GM19035 (cell line): ENCODE measurements at regions not wholly inside any gene's neighbourhood (a gene's known extent, or its start where the extent isn't known, plus 50 kb on each side); places are given as distances from the start of the nearest gene placed in this dataset.

ENCODE experiments used
- ATAC-seq: cut with Tn5 transposase; IDR thresholded peaks from one replicate; pipeline ENCODE4 v1.9.1; 2021; ENCODE audit not compliant: unreplicated experiment

DNA sequence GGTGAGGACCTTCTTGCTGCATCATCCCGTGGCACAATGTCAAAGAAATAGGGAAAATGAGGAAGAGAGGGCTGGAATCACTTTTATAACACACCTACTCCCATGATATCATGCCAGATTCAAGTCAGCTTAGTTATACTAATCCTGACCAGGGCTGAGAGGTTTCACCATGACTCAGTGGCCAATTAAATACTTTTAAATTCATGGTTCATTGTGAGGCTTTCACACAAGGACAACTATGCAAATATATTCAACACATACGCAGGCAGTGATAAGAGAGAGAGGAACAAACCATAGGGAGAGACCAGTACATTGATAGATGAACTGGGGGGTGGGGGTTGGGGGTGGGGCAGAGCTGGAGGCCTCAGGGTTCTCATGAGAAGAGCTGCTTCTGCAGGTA is 313.1 kb downstream of the LRFN2 start:
- ATAC-seq = no peak

DNA sequence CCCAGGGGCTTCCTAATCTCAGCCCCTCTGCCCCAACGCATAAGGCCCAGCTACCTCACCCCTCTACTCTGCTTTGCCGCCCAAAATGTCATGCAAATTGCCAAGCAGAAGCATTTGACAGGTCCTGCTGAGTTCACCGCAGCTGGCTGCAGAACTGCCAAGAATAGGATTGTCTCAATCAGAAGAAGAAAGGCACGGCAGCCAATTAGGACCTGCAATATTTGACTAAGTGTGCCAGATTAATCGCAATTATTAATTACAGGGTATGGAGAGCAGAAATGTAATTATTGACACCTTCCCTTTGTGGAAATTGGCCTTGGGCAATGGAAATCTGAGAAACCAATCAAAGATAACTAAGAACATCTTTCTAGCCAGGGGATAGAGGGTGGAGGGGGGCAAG is 318.6 kb downstream of the LRFN2 start:
- no peak for ATAC-seq

DNA sequence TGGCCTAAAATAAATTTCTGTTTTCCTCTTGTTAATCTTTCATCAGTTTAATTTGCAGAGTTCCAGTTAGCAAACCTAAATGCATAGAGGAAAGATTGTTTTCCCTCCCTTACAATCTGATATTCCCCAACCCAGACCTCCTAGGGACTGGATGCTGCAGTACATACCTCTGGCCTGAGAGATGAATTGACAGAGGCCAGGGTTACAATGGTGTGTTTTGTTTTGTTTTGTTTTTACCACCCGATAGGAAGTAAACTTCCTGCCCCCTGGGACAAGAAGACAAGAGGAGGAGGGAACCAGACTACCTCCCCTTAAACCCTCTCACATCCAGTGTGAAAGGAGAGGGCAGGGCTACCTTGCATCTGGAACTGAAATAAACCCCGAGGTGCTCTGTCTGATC is 319.0 kb downstream of the LRFN2 start:
- ATAC-seq = no peak

DNA sequence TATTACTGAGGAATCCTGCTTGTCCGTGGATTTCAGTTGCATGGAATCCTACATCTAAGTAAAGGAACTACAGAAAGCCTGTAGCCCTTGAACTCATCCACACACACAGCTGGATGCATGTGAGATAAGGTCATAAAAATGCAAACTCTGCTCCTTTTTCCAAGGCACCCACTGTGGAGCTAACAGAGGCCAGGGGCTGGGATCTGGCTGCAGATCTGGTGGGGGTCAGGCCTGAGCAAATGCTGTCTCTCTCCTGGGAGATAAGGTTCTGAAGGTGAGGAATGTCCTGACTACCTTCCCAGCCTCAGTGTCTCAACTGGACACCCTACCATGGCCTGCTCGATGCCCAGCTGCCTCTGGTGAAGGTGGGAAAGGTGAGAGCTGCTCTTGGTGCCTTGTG is 321.5 kb downstream of the LRFN2 start:
- no peak for ATAC-seq

DNA sequence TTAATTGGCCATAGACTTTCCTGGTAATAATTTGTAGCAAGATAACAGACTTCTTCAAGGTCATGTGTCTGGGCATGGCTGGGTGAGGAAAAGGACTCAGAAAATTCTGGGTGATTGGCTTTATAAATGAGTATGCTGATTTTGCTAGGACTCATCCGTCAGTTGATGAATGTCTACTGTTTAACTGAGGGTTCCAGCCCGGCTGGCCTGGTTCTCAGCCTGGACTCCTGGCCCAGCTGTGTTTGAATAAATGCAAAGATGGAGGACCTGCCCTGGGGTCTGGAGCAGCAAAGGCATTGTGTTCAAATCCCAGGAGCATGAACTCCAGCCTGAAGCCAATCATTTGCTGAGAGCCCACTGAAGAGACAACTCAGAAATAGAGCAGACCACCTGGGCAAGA is 323.2 kb downstream of the LRFN2 start:
- ATAC-seq = no peak

DNA sequence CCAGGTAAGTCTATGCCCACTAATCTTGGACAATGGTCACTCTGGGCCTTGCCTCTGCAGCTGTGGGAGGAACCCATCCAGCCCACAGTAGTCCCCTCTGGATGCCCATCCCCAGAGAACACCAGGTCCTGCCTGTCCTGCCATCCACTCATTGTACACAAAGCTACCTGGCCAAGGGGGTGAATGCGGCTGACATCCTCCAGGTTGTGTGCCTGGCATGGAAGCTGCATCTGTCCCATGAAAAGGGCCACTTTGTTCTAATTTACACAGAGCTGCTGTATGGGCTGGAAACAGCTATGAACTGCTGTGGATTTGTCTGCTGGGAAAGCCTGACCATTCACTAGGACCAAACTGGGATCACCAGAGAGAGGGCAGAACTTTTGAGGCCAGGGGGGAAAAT is 324.8 kb downstream of the LRFN2 start:
- no peak for ATAC-seq

DNA sequence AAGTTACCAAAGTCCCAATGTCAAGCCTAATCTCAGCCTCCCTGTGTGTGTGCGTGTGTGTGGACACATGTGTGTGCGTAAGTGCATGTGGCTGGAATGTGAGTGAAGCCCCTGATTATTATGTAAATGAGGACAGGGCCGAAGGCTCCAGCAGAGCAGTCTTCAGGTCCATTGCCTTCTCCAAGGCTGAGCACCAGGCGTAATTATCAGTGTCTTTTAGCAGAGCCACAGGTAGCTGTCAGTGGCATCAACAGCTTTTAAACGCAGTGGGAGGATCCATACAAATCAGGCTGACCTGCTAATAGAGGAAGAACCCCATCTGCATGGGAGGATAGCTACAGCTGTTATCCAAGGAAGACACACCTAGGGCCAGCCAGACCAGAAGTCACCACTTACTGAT is 324.3 kb upstream of the MOCS1 start:
- ATAC-seq = no peak

DNA sequence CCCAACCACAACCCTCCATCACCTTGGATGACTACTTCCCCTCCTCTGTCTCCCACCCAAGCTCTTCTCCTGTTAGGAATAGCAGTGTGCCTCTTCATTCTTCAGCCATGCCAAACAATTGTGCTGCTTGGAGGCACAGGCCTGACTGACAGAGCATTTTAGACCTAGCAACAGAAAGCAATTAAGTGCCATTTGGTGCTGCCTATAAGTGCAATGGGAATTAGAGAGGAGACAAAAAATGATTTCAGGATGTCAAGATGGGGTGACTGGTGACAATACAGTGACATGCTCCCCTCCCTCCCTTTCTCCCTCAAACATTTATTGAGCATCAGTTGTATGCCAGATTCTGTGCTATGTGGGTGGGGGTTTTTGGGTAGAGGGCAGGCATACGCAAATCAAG is 322.6 kb upstream of the MOCS1 start:
- no peak for ATAC-seq

DNA sequence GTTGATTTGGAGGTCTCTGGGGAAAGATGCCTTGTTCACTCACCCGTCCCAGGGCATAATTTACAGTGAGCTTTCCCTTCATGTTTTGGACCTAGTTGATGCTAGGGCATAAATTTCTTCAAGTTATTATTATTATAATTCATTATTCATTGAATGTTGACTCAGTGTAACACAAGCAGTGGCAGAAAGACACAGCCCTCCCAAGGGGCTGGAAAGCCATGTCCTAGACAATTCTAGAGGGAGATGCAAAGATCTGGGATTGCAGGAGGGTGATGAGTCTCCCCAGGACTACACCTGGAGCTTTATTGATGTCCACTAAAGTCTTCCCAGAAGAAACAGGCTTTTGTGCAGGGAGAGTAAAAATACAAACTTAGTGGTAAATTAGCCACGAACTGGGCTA is 322.0 kb upstream of the MOCS1 start:
- no peak for ATAC-seq

DNA sequence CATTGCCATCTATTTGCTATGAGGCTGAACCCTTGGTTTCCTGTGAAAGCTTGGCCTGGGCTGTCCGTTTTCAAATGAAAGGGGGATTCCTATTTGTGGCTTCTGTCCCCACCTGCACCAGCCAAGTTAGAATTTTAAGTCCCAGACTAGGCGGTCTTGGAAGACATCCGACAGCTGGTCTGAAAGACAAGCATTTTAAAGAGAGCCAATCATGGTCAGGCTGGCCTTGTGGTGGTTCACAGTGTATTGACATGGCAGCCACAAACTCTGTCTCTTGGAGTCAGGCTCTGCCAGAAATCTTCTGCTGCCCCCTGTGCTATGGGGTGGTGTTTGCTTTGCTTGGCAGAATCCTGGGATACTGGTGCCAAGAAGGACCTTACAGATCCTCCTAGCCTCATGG is 319.2 kb upstream of the MOCS1 start:
- ATAC-seq = no peak

DNA sequence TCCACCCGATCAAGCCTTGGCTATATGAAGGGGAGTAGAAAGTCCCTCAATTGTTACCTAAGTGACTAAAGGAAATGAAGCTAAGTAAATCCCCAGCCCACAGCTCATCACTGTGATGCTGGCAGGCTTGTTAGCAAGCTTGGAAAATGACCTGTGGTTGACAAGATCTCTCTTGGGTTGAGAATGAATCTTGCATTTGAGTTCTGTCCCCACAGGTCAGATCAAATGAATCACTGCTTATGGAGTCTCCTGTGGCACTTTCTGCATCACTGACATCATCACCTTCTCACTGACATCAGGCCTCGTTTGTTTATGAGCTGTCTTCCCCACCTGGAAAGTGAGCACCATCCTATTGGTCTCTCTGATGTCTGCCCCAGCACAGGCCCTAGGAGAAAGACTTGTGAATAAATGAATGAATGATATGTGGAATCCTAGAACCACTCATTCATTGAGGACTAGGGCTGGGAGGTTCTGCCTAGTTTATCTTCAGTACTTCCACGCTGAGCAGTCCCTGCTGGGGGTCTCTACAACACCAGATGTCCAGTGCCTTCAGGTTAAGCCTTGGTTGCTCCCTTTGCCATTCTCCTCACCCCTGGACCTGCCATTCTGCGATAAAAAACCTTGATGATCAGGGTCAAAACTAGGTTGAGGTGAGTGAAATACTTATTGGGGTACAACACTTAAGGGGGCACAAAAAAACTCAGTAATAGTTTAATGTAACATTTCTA is 318.4 kb upstream of the MOCS1 start:
- ATAC-seq = no peak

DNA sequence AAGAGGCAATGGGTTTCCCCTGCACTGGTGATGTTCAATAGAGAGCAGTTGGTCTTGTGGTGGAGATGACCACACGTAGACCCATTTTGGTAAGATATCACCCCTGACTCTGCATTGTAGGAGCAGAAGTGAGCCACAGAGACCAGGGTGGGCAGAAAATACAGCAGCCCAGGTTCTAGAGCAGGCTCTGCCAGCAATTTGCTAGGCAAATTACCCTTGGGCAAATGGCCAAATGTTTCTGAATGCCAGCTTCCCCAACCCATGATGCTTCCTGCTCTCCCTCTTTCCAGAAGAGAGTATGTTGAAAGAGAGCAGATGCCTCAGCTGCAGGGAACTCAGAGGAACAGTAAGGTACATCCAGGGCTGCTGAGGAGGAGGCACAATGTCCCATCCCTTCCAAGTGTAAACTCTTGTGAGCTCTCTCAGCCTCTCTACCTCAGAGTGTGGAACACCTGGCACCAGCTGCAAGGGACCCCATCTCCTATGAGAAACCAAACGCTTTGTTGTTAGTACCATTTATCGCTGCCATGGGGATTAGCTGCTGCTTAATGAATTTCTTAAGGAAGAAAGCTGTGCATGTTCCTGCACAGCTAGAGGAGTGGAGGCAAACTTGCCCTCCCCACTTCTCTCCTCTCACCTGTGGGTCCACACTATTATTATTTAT is 317.5 kb upstream of the MOCS1 start:
- ATAC-seq = no peak

DNA sequence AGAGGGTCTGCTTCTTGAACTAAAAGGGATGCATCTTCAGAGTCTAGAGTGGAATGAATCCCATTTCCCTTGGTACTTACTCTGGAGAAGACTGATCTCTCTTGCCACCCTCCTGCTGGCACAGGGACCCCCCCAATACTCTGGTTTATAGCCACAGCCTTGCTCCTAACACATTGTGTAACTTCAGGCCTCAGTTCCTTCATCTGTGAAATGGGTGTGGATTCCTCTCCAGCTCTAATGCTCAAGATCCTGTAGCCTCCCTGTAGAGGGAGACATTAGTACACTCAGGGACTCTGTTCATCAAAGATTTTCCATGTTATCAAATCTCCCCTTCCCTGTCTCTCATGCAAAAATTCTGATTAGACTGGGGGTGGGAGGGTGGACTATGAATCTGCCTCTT is 315.7 kb upstream of the MOCS1 start:
- ATAC-seq = no peak

DNA sequence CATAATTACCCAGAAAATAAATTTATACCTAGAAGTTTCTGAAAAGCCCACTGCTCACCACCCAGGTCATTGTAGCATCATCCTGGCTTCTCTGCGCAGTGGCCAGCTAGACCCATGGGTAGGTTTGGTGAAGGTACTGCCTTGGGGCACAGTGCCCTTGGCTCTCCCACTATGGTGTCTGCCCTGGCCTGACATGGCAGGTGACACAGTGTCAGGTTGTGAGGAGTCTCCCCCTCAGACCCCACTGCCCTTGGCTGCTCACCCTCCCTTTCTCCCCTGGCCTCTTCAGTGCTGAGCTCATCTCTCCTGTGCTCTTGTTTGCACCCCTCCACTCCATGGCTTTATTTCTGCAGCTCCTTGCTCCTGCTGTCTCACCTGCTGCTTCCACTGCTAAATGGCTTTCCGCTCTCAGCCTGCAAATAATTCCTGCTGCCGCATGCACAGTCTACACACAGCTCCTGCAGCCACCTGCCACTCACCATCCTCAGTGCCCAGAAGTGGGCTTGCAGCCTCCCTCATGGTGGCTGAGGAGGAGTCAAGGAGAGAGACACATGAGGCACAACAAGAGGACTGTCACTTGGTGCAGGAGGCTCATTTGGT is 313.4 kb upstream of the MOCS1 start:
- no peak for ATAC-seq

DNA sequence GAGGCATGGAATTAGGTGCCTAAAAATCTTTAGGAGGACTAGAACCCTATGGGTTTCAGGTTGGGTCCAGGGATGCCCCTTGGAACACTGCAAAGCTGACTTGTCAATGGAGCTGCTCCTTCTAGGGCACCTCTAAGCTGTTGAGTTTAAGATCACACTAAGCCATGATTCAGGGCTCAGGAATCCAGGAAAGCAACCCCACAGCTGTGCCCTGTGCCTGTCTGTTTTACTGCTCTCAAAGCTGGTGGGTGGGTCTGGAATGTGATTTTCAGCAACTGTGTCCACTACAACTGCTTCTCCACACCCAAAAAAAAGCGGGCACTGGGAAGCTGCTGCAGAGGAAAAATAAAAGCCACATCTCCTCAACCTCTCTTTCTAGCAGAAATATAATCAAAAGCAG is 310.4 kb upstream of the MOCS1 start:
- ATAC-seq = no peak

DNA sequence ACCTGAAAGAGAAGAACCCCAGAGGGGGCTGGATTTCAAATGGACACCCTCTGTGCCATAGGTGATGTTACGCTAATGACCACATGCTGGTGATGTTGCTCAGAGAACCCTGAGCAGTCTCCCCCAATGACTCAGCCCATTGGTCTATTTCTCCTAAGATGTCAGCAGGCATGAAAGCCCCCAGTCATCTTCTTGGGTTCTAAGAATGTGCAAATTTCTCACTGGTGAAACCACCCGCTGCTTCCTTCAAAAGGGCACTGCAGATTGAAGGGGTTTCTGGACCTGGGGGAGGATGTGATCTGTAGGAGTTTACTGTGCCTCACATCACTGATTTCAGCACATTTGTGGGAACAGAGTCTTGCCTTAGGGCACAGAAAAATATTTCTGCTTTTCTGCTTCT is 298.4 kb upstream of the MOCS1 start:
- no peak for ATAC-seq

DNA sequence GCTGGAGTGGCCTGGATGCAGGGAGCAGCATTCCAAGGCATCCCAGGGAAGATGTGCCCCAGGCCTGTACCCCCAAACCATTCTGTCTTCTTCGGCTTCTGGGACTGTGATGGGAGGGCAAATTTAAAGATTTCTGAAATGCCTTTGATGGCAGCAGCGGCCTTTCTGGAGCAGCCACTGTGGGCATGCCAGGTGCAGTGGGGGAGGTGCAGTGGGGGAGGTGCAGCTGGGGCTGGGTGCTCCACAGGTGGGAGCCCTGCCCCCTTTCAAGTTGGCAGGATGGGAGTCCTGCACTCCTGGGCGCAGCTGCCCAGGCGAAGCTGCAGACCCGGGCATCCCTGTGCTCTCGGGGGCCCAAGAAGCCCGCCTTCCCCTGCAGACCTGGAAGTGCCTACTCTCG is 293.5 kb upstream of the MOCS1 start:
- ATAC-seq = no peak

DNA sequence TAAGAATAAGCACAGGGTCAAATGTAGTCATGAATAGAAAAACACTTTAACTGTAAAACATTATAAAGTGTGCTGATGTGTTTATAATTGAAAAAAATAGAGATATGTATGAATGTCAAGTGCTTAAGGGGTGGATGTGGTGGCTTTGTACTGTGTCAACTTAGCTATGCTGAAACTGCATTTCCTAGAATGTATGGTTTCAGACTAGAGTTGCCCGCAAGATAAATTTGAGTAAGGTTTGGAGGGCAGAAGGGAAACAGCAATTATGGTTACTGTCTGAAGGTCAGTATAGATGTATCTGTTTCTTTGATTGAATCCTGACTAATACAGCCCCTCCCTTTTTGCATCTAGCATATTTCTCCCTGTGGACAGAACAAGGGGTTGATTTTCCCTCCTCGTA is 288.1 kb upstream of the MOCS1 start:
- no peak for ATAC-seq

DNA sequence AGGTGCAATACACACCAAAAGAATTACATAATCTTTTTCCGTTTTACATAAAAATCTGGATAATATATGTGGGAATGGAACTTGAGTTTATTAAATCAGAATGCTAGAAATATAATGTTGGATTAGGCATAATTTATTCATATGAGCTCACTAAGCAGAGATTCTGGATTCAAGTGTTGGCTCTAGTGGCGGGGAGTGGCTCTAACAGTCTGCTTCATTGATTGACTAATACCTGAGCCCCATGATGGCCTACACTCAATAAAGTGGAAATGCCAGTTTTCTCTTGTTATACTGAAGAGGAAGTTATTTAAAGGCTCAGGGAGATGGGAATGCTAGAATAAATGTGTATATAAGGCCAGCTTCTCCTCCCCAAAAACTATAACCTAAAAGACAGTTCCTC is 285.5 kb upstream of the MOCS1 start:
- no peak for ATAC-seq

DNA sequence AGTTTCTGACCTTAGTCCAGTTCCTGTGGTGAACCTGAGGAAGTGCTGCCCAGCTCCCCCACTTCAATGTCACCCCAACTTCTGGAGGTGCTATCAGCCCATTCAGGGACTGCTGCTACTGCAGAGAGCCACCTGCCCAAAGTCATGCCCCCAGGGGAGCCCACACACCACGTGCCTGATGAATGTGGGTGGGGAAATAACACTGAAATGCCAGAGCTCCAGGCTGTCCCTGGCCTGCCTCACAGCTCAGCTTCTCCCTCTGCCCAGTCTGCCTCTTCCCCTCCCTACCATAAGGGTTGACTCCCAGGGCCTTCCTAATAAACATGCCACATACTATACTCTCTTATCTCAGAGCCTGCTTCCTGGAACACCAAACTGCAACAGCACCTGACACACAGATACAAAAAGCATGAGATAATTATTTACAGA is 276.4 kb upstream of the MOCS1 start:
- ATAC-seq = no peak

DNA sequence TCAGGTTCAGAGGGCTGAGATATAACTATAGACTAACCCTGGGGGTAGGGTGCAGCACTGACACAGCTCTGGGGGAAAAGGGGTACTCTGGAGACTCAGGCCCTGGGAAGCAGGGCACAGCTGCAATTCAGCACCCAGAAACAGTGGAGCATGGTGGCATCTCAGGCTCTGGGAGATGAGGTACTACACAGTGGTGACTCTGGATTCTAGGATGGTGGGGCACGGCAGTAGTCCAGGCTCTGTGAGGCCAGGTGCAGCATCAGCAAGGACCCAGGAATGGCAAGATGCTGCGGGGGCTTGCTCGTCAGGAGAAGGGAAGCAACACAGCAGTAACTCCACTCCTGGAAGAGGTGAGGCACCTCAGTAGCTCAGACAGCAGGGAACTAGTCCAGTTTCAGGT is 271.5 kb upstream of the MOCS1 start:
- ATAC-seq = no peak

DNA sequence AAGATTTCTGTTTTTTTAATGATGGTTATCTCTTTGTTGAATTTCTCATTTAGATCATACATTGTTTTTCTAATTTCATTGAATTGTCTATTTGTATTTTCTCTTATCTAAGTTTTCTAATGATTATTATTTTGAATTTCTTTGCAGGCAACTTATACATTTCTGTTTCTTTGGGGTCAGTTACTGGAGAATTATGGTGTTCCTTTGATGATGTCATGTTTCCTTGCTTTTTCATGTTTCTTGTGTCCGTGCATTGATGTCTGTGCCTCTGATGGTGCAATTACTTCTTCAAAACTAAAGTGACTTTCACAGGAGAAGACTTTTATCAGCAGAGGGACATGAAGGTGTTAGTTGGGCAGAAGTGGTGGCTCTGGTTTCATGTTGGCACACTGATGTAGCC is 270.7 kb upstream of the MOCS1 start:
- ATAC-seq = no peak

DNA sequence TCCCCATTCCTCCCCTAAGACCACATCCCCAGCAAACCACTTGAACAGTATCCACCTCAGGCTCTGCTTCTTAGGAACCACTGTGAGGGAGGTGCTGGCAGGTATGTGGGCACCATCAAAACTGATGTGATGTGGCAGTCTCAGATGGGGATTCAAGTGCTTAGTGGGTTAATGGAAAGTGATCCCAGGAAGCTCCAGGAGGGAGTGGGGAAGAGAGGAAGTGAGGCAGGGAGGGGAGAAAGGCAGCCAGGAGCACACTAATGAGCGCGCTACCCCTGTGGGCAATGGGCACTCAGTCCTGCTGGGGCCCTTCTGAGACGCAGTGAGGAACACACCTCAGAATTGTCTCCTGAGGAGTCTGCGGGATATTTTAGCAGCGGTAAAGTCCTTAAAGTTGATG is 263.1 kb upstream of the MOCS1 start:
- ATAC-seq = no peak
